ENCODE measurements at regions not wholly inside any gene's neighbourhood (a gene's known extent, or its start where the extent isn't known, plus 50 kb on each side); places are given as distances from the start of the nearest gene placed in this dataset.
A peak's percentile ranks its signal among the peaks of the same experiment; 100 is the strongest.

GRCh38 chr11:95364324-95365295 is 133.6 kb upstream of the SESN3 start:
- no peak overlapping the region for H3K4me3 ChIP-seq (ENCODE audit: control insufficient read depth, low read depth, low read length)
- no peak for DNase-seq (ENCODE audit: low read depth)
- TF ChIP-seq, protein P1, sequence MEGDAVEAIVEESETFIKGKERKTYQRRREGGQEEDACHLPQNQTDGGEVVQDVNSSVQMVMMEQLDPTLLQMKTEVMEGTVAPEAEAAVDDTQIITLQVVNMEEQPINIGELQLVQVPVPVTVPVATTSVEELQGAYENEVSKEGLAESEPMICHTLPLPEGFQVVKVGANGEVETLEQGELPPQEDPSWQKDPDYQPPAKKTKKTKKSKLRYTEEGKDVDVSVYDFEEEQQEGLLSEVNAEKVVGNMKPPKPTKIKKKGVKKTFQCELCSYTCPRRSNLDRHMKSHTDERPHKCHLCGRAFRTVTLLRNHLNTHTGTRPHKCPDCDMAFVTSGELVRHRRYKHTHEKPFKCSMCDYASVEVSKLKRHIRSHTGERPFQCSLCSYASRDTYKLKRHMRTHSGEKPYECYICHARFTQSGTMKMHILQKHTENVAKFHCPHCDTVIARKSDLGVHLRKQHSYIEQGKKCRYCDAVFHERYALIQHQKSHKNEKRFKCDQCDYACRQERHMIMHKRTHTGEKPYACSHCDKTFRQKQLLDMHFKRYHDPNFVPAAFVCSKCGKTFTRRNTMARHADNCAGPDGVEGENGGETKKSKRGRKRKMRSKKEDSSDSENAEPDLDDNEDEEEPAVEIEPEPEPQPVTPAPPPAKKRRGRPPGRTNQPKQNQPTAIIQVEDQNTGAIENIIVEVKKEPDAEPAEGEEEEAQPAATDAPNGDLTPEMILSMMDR (IDR thresholded peaks at IDR 0.05; ENCODE audit: control insufficient read depth, insufficient read depth, low read depth, low read length, missing control alignments): no peak

DNA sequence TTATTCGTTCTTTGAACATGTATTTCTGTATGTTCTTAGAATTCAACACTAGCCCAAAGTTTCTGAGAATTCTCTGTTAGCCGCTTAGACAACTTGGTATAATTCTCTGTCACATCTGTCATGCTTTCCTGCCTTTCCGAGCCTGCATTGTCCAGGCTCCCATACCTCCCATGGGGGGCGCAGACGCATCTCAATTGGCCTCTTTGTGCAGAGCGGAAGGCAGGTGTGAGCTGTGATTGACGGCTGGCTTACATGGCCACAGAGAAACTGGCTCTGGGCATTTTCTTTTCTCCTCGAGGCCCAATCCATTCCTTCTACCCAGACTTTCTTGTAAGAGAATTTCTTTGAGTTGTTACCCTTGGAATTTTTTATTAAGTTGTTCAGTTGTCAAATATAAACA is 132.7 kb upstream of the SESN3 start:
- DNase-seq (ENCODE audit: low read depth): no peak
- TF ChIP-seq, protein P1 (IDR thresholded peaks at IDR 0.05; ENCODE audit: control insufficient read depth, insufficient read depth, low read depth, low read length, missing control alignments): no peak
- H3K4me3 ChIP-seq (ENCODE audit: control insufficient read depth, low read depth, low read length): no peak overlapping the region

GRCh38 chr11:95363164-95363563 is 132.2 kb upstream of the SESN3 start:
- H3K4me3 ChIP-seq (ENCODE audit: control insufficient read depth, low read depth, low read length): no peak overlapping the region
- TF ChIP-seq, protein P1 (IDR thresholded peaks at IDR 0.05; ENCODE audit: control insufficient read depth, insufficient read depth, low read depth, low read length, missing control alignments): no peak
- no peak for DNase-seq (ENCODE audit: low read depth)

DNA sequence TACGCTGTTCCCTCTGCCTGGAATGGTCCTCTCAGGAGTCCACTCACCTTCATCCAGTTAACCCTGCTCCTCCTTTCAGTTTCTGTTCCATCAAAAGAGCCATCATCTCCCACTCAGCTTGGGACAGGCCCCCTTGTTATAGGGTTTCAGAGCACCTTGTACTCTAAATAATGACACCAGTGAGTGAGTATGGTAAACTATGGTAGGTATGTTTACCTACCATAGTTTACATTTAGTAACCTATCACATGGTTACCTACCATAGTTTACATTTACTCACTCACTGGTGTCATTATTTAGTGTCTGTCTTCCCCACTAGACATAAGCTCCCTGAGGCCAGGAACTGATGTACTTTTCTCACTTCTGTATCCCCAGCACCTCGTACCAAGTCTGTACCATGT is 130.2 kb upstream of the SESN3 start:
- DNase-seq (ENCODE audit: low read depth): no peak
- TF ChIP-seq, protein P1 (IDR thresholded peaks at IDR 0.05; ENCODE audit: control insufficient read depth, insufficient read depth, low read depth, low read length, missing control alignments): no peak
- no peak overlapping the region for H3K4me3 ChIP-seq (ENCODE audit: control insufficient read depth, low read depth, low read length)

- H3K4me3 ChIP-seq (ENCODE audit: control insufficient read depth, low read depth, low read length): no peak overlapping the region
- TF ChIP-seq, protein P1 (IDR thresholded peaks at IDR 0.05; ENCODE audit: control insufficient read depth, insufficient read depth, low read depth, low read length, missing control alignments): no peak
- DNase-seq (ENCODE audit: low read depth): peak; percentile 37
Measured at GRCh38 chr11:95360377-95361075, 129.5 kb upstream of the SESN3 start.

GRCh38 chr11:95359756-95360155 is 128.8 kb upstream of the SESN3 start:
- DNase-seq (ENCODE audit: low read depth): no peak
- no peak overlapping the region for H3K4me3 ChIP-seq (ENCODE audit: control insufficient read depth, low read depth, low read length)
- TF ChIP-seq, protein P1 (IDR thresholded peaks at IDR 0.05; ENCODE audit: control insufficient read depth, insufficient read depth, low read depth, low read length, missing control alignments): no peak
